ENCODE measurements at regions not wholly inside any gene's neighbourhood (a gene's known extent, or its start where the extent isn't known, plus 50 kb on each side); places are given as distances from the start of the nearest gene placed in this dataset.

DNA sequence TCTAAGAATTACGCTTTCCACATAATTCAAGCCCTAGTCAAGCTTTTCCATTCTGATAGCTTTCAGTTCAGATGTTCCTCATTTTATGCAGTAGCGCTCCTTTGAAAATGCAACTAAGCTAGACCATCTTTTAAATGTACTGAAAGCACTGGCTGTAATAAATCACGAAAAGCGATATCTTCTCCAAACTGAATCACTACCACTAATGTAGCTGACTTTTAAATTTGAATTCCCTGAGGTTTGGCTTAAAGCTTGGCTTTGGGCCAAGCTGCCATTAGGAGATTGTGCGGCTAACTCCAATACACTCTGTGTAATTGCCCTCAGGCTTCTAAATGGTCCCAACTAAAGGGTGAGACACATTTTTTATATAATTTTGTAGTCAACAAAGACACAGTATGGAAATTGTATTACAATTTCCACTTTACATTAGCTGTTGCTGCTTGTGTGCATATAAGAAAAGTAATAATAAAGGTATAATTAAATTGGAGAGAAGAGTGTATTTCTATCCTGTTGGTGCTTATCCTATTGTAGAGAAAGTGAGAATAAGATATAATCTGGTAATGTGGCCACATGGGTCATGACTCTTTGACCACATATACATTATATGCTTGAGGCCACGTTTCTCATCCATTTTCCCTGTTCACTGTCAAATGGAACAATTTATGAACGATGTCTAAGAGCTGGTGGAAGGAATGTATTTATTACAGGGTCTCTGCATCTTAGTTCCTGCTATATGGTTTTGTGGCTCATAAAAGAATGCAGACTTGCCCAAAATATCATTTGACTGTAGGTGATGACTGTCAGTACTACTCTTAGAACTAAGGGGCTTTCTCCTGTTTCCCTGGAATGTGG lies 118.7 kb upstream of the TAF11L2 start:
- peaks cover 2% of the 10 kb centered on the region for H3K9me3 Mint-ChIP-seq
- H3K27ac Mint-ChIP-seq = no peak overlapping the region
- no peaks in the 10 kb centered on the region for H3K4me1 Mint-ChIP-seq
- no peak for DNase-seq (ENCODE audit: low spot score in 2 of 2)
- H3K4me3 Mint-ChIP-seq = no peak overlapping the region
- ATAC-seq = no peak
- no peaks in the 10 kb centered on the region for H3K36me3 Mint-ChIP-seq

DNA sequence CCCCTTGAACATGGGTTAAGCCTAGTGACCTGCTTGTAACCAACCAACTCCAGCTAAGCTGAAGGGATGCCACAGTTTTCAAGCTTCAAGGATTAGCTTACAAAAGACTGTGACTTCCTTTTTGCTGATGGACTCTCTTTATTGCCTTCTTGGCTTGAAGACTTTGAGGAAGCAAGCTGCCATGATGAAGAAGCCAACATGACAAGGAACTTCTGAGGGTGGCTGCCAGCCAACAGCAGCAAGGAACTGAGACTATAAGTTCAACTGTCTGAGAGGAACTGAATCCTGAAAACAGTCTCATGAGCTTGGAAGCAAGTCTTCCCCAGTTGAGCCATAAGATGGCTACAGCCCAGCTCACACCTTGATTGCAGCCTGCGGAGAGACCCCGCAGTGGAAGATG lies 116.1 kb upstream of the TAF11L2 start:
- H3K36me3 Mint-ChIP-seq = no peaks in the 10 kb centered on the region
- H3K27ac Mint-ChIP-seq = no peak overlapping the region
- peaks cover 4% of the 10 kb centered on the region for H3K9me3 Mint-ChIP-seq
- H3K4me1 Mint-ChIP-seq = no peaks in the 10 kb centered on the region
- ATAC-seq = no peak
- no peak for DNase-seq (ENCODE audit: low spot score in 2 of 2)
- H3K4me3 Mint-ChIP-seq = no peak overlapping the region

DNA sequence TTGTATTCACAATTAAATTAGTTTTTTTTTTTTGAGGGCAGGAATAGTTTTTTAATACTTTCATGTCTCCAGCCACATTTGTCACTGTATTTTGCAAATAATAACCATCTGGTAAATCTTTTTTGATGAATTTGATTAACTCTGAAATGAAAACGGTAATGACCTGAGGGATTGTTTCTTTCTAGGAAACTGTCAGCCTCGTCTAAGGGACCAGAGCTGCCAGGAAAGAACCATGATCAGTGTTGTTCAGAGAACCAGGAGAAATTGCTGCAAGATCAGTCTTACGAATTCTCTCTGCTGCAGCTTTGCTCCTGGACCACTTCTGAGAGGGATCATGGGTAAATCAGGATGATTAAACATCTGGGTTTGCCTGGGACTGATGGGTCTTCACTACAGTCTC lies 114.5 kb upstream of the TAF11L2 start:
- H3K4me1 Mint-ChIP-seq = no peaks in the 10 kb centered on the region
- H3K4me3 Mint-ChIP-seq = no peak overlapping the region
- H3K36me3 Mint-ChIP-seq = no peaks in the 10 kb centered on the region
- DNase-seq (ENCODE audit: low spot score in 2 of 2) (no peak), ATAC-seq (no peak)
- H3K9me3 Mint-ChIP-seq = peaks cover 8% of the 10 kb centered on the region
- no peak overlapping the region for H3K27ac Mint-ChIP-seq

DNA sequence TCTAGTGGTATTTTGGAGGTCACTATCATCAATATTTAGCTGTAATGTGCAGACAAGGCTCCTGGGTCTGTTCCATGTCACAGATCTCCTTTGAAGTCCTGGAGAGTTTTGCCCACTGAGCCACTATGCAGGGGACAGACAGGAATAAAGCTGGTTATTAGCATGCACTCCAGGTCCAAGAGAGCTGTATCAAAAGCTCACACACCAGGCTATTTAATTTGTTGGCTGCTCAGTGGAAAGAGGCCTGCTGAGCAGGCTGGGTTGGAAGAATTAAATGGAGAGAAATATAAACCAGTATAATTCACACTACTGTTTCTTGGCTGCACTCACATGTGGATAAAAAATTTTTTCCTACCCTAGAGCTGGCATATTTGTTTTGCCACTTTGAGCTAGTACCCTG lies 113.8 kb upstream of the TAF11L2 start:
- Mint-ChIP-seq H3K9me3 (peaks cover 8% of the 10 kb centered on the region), H3K36me3 (no peaks in the 10 kb centered on the region), H3K4me1 (no peaks in the 10 kb centered on the region), H3K4me3 (no peak overlapping the region), H3K27ac (no peak overlapping the region)
- DNase-seq (ENCODE audit: low spot score in 2 of 2) (no peak), ATAC-seq (no peak)

DNA sequence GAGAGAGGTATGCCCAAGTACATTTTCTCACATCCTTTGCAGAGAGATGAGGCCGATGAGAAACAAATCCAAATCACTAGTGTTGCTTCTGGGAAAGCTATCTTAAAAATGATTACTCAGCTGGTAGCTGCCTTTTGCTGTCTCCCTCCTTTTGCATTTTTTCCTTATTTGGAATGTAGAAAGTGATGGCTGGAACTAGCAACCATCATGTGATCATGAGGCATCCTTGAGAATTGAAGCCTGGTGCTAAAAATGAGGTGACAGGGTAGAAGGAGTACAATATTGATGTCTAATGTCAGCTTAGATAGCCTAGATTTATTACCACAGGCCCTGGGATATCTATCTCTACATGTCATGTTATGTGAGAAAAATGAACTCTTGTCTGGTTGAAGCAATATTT lies 109.3 kb upstream of the TAF11L2 start:
- Mint-ChIP-seq H3K4me3 (no peak overlapping the region), H3K27ac (no peak overlapping the region), H3K4me1 (no peaks in the 10 kb centered on the region), H3K9me3 (peaks cover 10% of the 10 kb centered on the region), H3K36me3 (no peaks in the 10 kb centered on the region)
- no peak for ATAC-seq
- no peak for DNase-seq (ENCODE audit: low spot score in 2 of 2)

DNA sequence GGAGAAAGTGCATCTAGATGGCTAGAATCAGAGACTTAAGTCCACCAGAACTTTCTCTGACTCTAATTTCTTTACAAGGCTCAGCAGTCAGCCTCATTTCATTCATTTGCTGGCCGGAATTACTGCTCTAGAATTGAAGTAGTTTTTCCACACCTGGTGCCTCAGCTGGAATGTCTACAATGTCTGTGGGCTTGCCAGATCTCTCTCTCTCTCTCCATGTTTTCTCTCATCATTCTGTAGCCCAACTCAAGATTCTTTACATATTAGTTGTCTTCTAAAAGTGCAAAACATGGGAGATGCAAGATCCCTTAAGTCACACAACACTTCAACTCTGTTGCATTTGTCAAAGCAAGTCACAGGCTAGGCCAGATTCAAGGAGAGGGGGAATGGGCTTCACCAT lies 103.9 kb upstream of the TAF11L2 start:
- no peaks in the 10 kb centered on the region for H3K4me1 Mint-ChIP-seq
- ATAC-seq = no peak
- H3K36me3 Mint-ChIP-seq = no peaks in the 10 kb centered on the region
- no peak for DNase-seq (ENCODE audit: low spot score in 2 of 2)
- H3K27ac Mint-ChIP-seq = no peak overlapping the region
- H3K4me3 Mint-ChIP-seq = no peak overlapping the region
- peaks cover 11% of the 10 kb centered on the region for H3K9me3 Mint-ChIP-seq

DNA sequence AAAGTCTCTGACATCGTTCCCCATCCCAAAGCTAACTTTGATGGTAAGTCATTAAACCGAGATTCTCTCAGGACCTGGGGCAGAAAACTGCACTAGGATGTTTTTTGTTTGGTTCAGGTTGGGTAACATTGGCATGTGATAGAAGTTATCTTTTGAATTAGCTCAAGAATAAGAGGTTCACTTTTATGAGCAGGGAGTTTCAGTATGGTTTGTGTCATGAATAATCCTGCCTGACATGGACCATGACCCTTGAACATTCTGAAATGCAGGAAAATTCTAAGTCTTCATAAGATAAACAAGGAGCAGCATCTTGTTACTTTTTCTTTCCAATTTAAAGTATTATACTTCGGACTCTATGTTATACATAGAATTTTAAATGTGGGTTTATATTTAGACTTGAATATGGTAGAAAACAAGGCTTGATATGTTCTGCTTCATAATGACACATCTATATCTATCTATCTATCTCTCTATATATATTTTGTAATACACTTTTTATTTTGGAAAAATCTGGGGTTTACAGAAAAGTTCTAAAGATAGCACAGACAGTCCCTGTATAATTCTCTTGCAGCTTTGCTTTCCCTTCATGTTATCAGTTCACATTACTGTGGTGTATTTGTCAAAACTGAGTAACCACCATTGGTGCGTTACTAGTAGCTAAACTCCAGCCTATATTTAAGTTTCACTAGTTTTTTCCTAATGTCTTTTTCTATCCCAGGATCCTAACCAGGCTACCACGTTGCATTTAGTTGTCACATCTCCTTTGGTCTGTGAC lies 102.7 kb upstream of the TAF11L2 start:
- DNase-seq (ENCODE audit: low spot score in 2 of 2) (no peak), ATAC-seq (no peak)
- peaks cover 11% of the 10 kb centered on the region for H3K9me3 Mint-ChIP-seq
- H3K4me1 Mint-ChIP-seq = no peaks in the 10 kb centered on the region
- no peak overlapping the region for H3K27ac Mint-ChIP-seq
- H3K4me3 Mint-ChIP-seq = no peak overlapping the region
- H3K36me3 Mint-ChIP-seq = no peaks in the 10 kb centered on the region

DNA sequence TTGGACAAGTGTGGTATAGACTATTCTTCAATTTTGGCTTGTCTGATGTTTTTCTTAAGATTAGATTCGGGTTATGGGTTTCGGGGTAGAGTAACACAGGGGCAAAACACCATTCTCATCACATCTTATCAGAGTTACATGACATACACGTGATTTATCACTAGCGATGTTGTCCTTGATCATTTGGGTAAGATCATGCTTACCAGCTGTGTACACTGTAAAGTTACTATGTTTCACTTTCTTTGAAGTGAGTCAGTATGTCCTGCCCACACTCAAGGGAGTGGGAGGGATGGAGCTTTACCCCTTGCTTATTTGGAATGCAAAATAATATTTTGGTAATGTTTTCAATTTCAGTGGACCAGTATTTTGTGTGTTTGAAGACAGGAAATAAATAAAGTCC lies 101.8 kb upstream of the TAF11L2 start:
- no peaks in the 10 kb centered on the region for H3K4me1 Mint-ChIP-seq
- ATAC-seq (no peak), DNase-seq (ENCODE audit: low spot score in 2 of 2) (no peak)
- H3K4me3 Mint-ChIP-seq = no peak overlapping the region
- H3K36me3 Mint-ChIP-seq = no peaks in the 10 kb centered on the region
- peaks cover 7% of the 10 kb centered on the region for H3K9me3 Mint-ChIP-seq
- H3K27ac Mint-ChIP-seq = no peak overlapping the region

DNA sequence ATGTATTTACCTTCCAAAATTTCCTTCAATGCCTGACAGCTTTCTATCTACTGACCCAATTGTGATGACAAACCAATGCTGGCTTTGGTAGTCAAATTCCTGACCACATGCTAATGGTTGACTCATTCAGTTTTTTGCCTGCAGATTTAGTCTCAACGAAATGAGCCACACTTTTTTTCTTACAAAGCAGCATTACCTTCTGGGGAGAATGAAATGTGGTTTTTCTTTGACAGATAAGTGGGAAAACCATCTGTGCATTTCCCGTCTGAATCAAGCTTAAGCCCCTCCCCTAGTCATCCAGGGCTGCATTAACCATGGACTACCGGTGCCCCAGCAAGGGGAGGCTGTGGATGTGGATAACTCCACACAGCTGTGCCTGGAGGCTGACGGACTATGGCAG lies 99.6 kb upstream of the TAF11L2 start:
- no peaks in the 10 kb centered on the region for H3K4me1 Mint-ChIP-seq
- H3K4me3 Mint-ChIP-seq = no peak overlapping the region
- DNase-seq (ENCODE audit: low spot score in 2 of 2) (no peak), ATAC-seq (no peak)
- no peaks in the 10 kb centered on the region for H3K36me3 Mint-ChIP-seq
- peaks cover 7% of the 10 kb centered on the region for H3K9me3 Mint-ChIP-seq
- no peak overlapping the region for H3K27ac Mint-ChIP-seq

DNA sequence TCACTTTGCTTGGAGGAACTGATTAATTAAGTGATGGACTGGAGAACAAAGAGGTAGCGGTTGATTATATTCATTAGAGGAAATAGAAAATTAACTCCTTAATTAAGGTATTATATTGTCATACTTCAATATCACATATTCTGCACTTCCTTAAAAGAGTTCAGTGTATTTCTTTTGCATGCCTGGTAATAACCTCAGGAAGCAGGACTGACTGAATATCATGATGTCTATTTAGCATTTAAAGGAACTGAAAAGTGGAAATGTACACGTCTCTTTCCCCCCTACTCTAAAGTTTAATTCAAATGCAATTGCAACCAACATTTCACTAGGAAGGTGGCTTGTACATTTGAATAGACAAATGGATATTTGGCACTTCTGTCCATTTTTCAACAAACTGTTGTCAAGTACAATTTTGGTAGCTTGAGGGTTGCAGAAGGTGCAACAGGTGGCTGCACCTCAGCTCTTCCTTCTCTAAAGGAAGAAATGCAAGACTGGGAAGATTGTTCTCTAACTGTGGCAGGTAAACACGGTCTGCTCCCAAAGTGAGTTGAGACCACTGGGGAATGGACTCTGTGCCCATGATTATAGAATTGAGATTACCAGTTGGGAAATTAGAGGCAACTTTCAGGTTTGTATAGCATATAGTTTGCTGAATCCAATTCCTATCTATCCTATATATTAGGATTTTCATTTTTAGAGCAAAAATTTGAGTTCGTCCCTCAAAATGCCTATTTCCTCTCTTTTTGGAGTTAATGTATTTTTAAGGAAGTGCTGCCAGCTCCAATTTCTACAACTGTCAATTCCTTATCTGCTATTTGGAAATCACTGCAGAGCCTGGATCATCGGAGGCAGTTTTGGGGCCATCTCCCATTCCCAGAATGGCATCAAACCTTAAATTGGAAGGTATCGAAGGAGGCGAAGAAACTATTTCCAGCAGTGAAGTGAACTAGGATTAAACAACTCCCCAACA lies 98.9 kb upstream of the TAF11L2 start:
- no peak overlapping the region for H3K4me3 Mint-ChIP-seq
- ATAC-seq = no peak
- no peak for DNase-seq (ENCODE audit: low spot score in 2 of 2)
- no peaks in the 10 kb centered on the region for H3K36me3 Mint-ChIP-seq
- no peaks in the 10 kb centered on the region for H3K4me1 Mint-ChIP-seq
- peaks cover 10% of the 10 kb centered on the region for H3K9me3 Mint-ChIP-seq
- H3K27ac Mint-ChIP-seq = no peak overlapping the region

DNA sequence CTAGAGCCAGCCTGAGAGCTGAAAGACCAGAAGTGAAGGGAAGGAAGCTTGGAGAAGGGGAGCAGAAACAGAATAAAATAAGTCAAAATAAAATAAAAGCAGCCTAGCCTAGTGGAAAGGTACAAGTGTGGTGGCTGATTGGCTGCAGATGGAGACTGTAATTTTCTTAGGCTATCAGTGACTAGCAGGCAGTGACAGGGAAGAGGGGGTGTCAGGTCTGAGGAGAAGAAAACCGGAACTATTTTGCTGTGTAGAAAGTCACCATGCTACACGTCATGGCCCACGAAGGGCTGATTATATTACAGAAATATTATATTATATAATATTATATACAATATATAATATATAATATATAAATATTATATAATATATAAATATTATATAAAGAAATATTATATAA lies 98.1 kb upstream of the TAF11L2 start:
- H3K9me3 Mint-ChIP-seq = peaks cover 6% of the 10 kb centered on the region
- DNase-seq (ENCODE audit: low spot score in 2 of 2) = no peak

DNA sequence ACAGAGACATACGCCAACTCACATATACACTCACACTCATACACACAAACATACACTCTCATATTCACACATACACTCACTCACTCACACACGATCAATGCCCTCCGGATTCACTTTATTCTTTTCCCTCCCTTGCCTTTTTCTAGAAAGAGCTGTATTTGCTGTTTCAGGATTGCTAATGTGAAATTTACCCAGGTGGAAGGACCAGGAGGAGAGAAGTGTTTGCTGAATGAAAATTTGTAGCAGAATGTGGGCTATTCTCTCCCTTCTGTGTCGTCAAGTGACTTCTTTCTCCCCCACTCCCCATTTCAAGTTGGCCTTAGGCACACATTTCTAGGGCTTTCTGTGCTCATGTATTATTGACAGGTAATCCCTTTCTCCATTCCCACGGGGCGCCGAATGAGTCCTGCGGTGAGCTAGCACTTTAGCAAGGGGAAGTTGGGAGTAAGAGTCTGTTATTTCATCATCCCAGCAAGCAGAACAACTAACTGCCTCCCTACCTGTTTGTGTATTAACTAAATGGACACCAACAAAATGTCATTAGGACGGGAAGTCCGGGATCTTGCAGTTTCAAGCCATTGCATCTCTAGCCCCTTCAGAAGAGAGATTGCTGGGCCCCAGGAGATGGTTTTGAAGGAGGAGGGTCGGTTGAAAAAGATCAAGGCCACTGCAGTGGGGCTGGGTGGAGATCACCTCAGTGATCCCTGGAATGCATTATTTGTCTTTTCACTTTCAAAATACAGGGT lies 97.1 kb upstream of the TAF11L2 start:
- Mint-ChIP-seq H3K4me3 (no peak overlapping the region), H3K4me1 (no peaks in the 10 kb centered on the region), H3K36me3 (no peaks in the 10 kb centered on the region), H3K27ac (no peak overlapping the region), H3K9me3 (peaks cover 6% of the 10 kb centered on the region)
- ATAC-seq = no peak
- no peak for DNase-seq (ENCODE audit: low spot score in 2 of 2)

More for the DNA sequence above, 98.1 kb upstream of the TAF11L2 start:
- Mint-ChIP-seq H3K27ac (no peak overlapping the region), H3K36me3 (no peaks in the 10 kb centered on the region), H3K4me3 (no peak overlapping the region), H3K4me1 (no peaks in the 10 kb centered on the region)
- no peak for ATAC-seq

DNA sequence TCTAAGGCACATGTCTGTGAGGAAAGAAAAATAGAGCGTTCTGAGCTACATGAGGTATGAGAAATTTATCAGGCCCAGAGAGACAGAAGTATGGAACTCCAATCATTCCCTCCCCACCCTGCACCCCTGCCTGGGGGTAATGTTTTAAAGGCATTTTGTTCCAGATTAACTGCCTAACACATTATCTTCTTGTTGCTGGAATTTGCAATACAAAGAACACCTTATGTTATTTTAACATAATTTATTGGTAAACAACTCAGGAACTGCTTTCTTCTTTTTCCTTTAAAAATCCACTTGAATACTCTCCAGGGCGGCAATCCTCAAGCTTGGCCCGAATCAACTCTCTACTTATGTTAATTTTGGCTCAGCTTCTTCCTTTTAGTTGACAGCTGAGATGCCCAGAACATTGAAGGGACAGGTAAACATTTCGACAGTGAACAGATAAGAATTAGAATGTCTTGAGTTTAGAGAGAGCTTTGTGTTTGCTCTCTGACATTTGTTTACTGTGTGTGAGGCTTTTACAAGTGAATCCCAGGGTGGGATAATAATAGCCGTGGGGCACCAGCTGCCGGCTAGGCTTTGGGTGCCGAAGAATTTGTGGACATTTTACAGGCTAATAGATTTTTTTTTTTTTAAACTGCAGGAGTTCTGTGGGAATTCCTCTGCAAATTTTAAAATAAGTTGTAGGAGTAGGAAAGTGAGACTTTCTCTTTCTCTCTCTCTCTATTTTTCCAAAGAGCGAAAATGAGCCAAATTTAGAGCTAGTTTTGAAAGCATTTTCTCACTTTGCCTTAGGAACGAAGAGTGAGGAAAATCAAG lies 96.4 kb upstream of the TAF11L2 start:
- H3K4me3 Mint-ChIP-seq = no peak overlapping the region
- H3K27ac Mint-ChIP-seq = no peak overlapping the region
- ATAC-seq = no peak
- H3K36me3 Mint-ChIP-seq = no peaks in the 10 kb centered on the region
- H3K4me1 Mint-ChIP-seq = no peaks in the 10 kb centered on the region
- DNase-seq (ENCODE audit: low spot score in 2 of 2) = no peak
- H3K9me3 Mint-ChIP-seq = peaks cover 3% of the 10 kb centered on the region
